HUES64 (cell line): ENCODE measurements at regions not wholly inside any gene's neighbourhood (a gene's known extent, or its start where the extent isn't known, plus 50 kb on each side); places are given as distances from the start of the nearest gene placed in this dataset.

Experiments used
- H3K27ac ChIP-seq: 2 replicates; pipeline ENCODE4 v1.7.0; 2013; ENCODE audit warnings: low read depth, low read length, inconsistent platforms
- H3K27me3 ChIP-seq: 2 replicates; pipeline ENCODE4 v1.6.1; 2013; ENCODE audit warnings: mild to moderate bottlenecking, low read length; ENCODE audit not compliant: insufficient read depth
- H3K36me3 ChIP-seq: 2 replicates; pipeline ENCODE4 v1.6.1; 2013; ENCODE audit warnings: mild to moderate bottlenecking, low read length; ENCODE audit not compliant: insufficient read depth
- H3K4me1 ChIP-seq: 2 replicates; pipeline ENCODE4 v1.6.1; 2013; ENCODE audit warnings: mild to moderate bottlenecking, low read length, moderate library complexity; ENCODE audit not compliant: insufficient read depth
- H3K4me3 ChIP-seq: 2 replicates; pipeline ENCODE4 v1.5.1; 2013; ENCODE audit warnings: mild to moderate bottlenecking, low read length, moderate library complexity
- H3K9ac ChIP-seq: 2 replicates; pipeline ENCODE4 v1.6.1; 2013; ENCODE audit warnings: mild to moderate bottlenecking, low read depth, low read length
- H3K9me3 ChIP-seq: 2 replicates; pipeline ENCODE4 v1.6.1; 2013; ENCODE audit warnings: low read depth, low read length; ENCODE audit not compliant: insufficient read depth
- WGBS: fragments of 150-250, 120-280 bp; methylation state at CpG from one replicate; pipeline ENCODE4 v1.1.7; 2013; ENCODE audit warnings: missing lambda C conversion rate; 5-methylcytosine and 5-hydroxymethylcytosine counted together

GRCh38 chr3:168844894-168845482, 749.3 kb upstream of the GOLIM4 start:
- H3K36me3 ChIP-seq = no peaks in the 10 kb centered on the region

GRCh38 chr3:168844472-168844871, 748.7 kb upstream of the GOLIM4 start:
- Histone ChIP-seq H3K9me3 (no peaks in the 10 kb centered on the region), H3K27me3 (no peaks in the 10 kb centered on the region), H3K4me1 (peaks cover 35% of the 10 kb centered on the region), H3K9ac (no peak overlapping the region), H3K36me3 (no peaks in the 10 kb centered on the region), H3K27ac (no peak overlapping the region), H3K4me3 (no peak overlapping the region)
- WGBS = 83% methylated on average over 4 of the region's 4 CpGs

More at GRCh38 chr3:168844894-168845482, 749.3 kb upstream of the GOLIM4 start:
- Histone ChIP-seq H3K4me3 (no peak overlapping the region), H3K27ac (no peak overlapping the region), H3K27me3 (no peaks in the 10 kb centered on the region), H3K9ac (no peak overlapping the region), H3K9me3 (no peaks in the 10 kb centered on the region), H3K4me1 (peaks cover 30% of the 10 kb centered on the region)
- WGBS = 89% methylated on average over 6 of the region's 6 CpGs

- H3K27me3 ChIP-seq = no peaks in the 10 kb centered on the region
- H3K36me3 ChIP-seq = no peaks in the 10 kb centered on the region
- H3K27ac ChIP-seq = no peak overlapping the region
- peaks cover 45% of the 10 kb centered on the region for H3K4me1 ChIP-seq
- no peak overlapping the region for H3K4me3 ChIP-seq
- no peaks in the 10 kb centered on the region for H3K9me3 ChIP-seq
- WGBS = 100% methylated on average over 1 of the region's 2 CpGs
- no peak overlapping the region for H3K9ac ChIP-seq
These were observed 747.8 kb upstream of the GOLIM4 start for GRCh38 chr3:168843481-168843880.

- H3K9ac ChIP-seq = peak overlapping the region; percentile 7; the same call in 1 of the 2 replicates
- 0 out of 2 replicates have a peak, but pooled peaks cover 2% of the 10 kb centered on the region for H3K9me3 ChIP-seq
- WGBS = 13% methylated on average over 1 of the region's 1 CpG
- peaks cover 59% of the 10 kb centered on the region for H3K4me1 ChIP-seq
- H3K27me3 ChIP-seq = no peaks in the 10 kb centered on the region
- peak overlapping the region; percentile 86; the same call in 1 of the 2 replicates for H3K27ac ChIP-seq
- no peaks in the 10 kb centered on the region for H3K36me3 ChIP-seq
- H3K4me3 ChIP-seq = no peak overlapping the region
These were observed 743.9 kb upstream of the GOLIM4 start for GRCh38 chr3:168839653-168840052.

- peaks cover 24% of the 10 kb centered on the region for H3K4me1 ChIP-seq
- H3K9ac ChIP-seq = no peak overlapping the region
- H3K4me3 ChIP-seq = no peak overlapping the region
- no CpG with 5 or more reads among the region's 1 CpG for WGBS
- H3K27ac ChIP-seq = no peak overlapping the region
- peaks cover 12% of the 10 kb centered on the region; the same call in 1 of the 2 replicates for H3K9me3 ChIP-seq
- no peaks in the 10 kb centered on the region for H3K27me3 ChIP-seq
- H3K36me3 ChIP-seq = 0 out of 2 replicates have a peak, but pooled peaks cover 5% of the 10 kb centered on the region
These were observed 738.8 kb upstream of the GOLIM4 start for GRCh38 chr3:168834558-168834957.

- 0 out of 2 replicates have a peak, but pooled peaks cover 3% of the 10 kb centered on the region for H3K36me3 ChIP-seq
- no peaks in the 10 kb centered on the region for H3K27me3 ChIP-seq
- peaks cover 8% of the 10 kb centered on the region; the same call in 1 of the 2 replicates for H3K9me3 ChIP-seq
- H3K9ac ChIP-seq = no peak overlapping the region
- WGBS = 43% methylated on average over 5 of the region's 5 CpGs
- no peak overlapping the region; the same call in 1 of the 2 replicates for H3K27ac ChIP-seq
- H3K4me1 ChIP-seq = peaks cover 27% of the 10 kb centered on the region
- no peak overlapping the region for H3K4me3 ChIP-seq
These were observed 733.2 kb upstream of the GOLIM4 start for GRCh38 chr3:168828943-168829342.

GRCh38 chr3:168828536-168828935, 732.8 kb upstream of the GOLIM4 start:
- no peaks in the 10 kb centered on the region for H3K36me3 ChIP-seq
- H3K4me1 ChIP-seq = peaks cover 27% of the 10 kb centered on the region
- H3K9ac ChIP-seq = no peak overlapping the region
- H3K9me3 ChIP-seq = 0 out of 2 replicates have a peak, but pooled peaks cover 4% of the 10 kb centered on the region
- WGBS = no CpG with 5 or more reads among the region's 1 CpG
- H3K4me3 ChIP-seq = no peak overlapping the region
- peak overlapping the region; percentile 28 for H3K27ac ChIP-seq
- no peaks in the 10 kb centered on the region for H3K27me3 ChIP-seq

GRCh38 chr3:168828014-168828413, 732.3 kb upstream of the GOLIM4 start:
- Histone ChIP-seq H3K27ac (peak overlapping the region; percentile 28), H3K4me1 (peaks cover 27% of the 10 kb centered on the region), H3K9me3 (no peaks in the 10 kb centered on the region), H3K9ac (no peak overlapping the region), H3K4me3 (no peak overlapping the region), H3K27me3 (no peaks in the 10 kb centered on the region), H3K36me3 (no peaks in the 10 kb centered on the region)
- WGBS = 88% methylated on average over 4 of the region's 4 CpGs

- no peak overlapping the region for H3K4me3 ChIP-seq
- no peaks in the 10 kb centered on the region for H3K9me3 ChIP-seq
- peaks cover 22% of the 10 kb centered on the region for H3K4me1 ChIP-seq
- 88% methylated on average over 2 of the region's 2 CpGs for WGBS
- H3K27me3 ChIP-seq = no peaks in the 10 kb centered on the region
- no peaks in the 10 kb centered on the region for H3K36me3 ChIP-seq
- H3K9ac ChIP-seq = no peak overlapping the region
- H3K27ac ChIP-seq = no peak overlapping the region
These were observed 728.4 kb upstream of the GOLIM4 start for GRCh38 chr3:168824107-168824506.

- Histone ChIP-seq H3K27me3 (no peaks in the 10 kb centered on the region), H3K9ac (no peak overlapping the region), H3K4me3 (no peak overlapping the region), H3K9me3 (no peaks in the 10 kb centered on the region), H3K36me3 (no peaks in the 10 kb centered on the region), H3K4me1 (peaks cover 16% of the 10 kb centered on the region), H3K27ac (no peak overlapping the region)
- 91% methylated on average over 5 of the region's 5 CpGs for WGBS
These were observed 727.7 kb upstream of the GOLIM4 start for GRCh38 chr3:168823466-168823865.

GRCh38 chr3:168820810-168821415, 725.2 kb upstream of the GOLIM4 start:
- Histone ChIP-seq H3K27ac (no peak overlapping the region), H3K36me3 (no peaks in the 10 kb centered on the region), H3K9ac (no peak overlapping the region), H3K4me1 (peaks cover 13% of the 10 kb centered on the region), H3K9me3 (no peaks in the 10 kb centered on the region), H3K4me3 (no peak overlapping the region), H3K27me3 (no peaks in the 10 kb centered on the region)
- 96% methylated on average over 8 of the region's 8 CpGs for whole genome bisulfite sequencing
